GM12878 (cell line): ENCODE measurements at regions not wholly inside any gene's neighbourhood (a gene's known extent, or its start where the extent isn't known, plus 50 kb on each side); places are given as distances from the start of the nearest gene placed in this dataset.

ENCODE experiments used
- ATAC-seq: fragments of 200-7000 bp; cut with Tn5 transposase; 3 replicates; pipeline ENCODE4 v1.9.1; 2020; ENCODE audit warnings: mild to moderate bottlenecking, moderate library complexity
- BruUV-seq: library from RNA; stranded (reverse); fragments of 400-500 nt; replicated peaks from 2 replicates; lab custom pipeline; 2021; lab: Mats Ljungman, UMichigan
- CTCF ChIA-PET: fragments of 300-600 bp; sonication (Branson Sonifier 250); formaldehyde crosslinking; extraction: SDS; loops from one replicate; lab custom pipeline; 2021; ENCODE audit warnings: inconsistent platforms; lab: Yijun Ruan, JAX
- POLR2A ChIA-PET: fragments of 350-600 bp; formaldehyde crosslinking; extraction: SDS; loops from one replicate; lab custom pipeline; 2021; ENCODE audit warnings: inconsistent platforms; lab: Charles Lee
- RAD21 ChIA-PET: fragments of 300-600 bp; sonication (Branson Sonifier 250); formaldehyde crosslinking; loops from one replicate; lab custom pipeline; 2023; ENCODE audit warnings: antibody characterized with exemption; ENCODE audit not compliant: unreplicated experiment; lab: Charles Lee
- SMC1A ChIA-PET: fragments of 300-600 bp; sonication (Branson Sonifier 250); formaldehyde crosslinking; loops from one replicate; lab custom pipeline; 2023; ENCODE audit not compliant: unreplicated experiment, uncharacterized antibody; lab: Charles Lee
- DNase-seq: peaks from one replicate; pipeline ENCODE4 v3.0.0-alpha.2; 2011; ENCODE audit warnings: low read depth, low spot score
- FAIRE-seq: peaks from 3 replicates; lab custom pipeline; 2011; peaks lifted over from hg19 to GRCh38; lab: Jason Lieb, UNC
- H2AFZ ChIP-seq: 2 replicates; pipeline ENCODE4 v1.6.0; 2011; ENCODE audit warnings: low read depth, low read length, control low read depth; ENCODE audit not compliant: control insufficient read depth
- H3K27ac ChIP-seq: 2 replicates; pipeline ENCODE4 v1.5.1; 2011; ENCODE audit warnings: control low read depth; ENCODE audit not compliant: control insufficient read depth, insufficient read depth
- H3K27me3 ChIP-seq, 2 experiments: replicated peaks in 1 of 2; 2 replicates each; pipeline versions ENCODE4 v1.6.0 to v1.6.1; 2011; ENCODE audit warnings: low read length in 1 of 2; ENCODE audit not compliant: control insufficient read depth in 2 of 2, insufficient read depth in 2 of 2
- H3K36me3 ChIP-seq, 2 experiments: 2 replicates each; pipeline ENCODE4 v1.5.1; 2011; ENCODE audit warnings: low read length in 1 of 2; ENCODE audit not compliant: control insufficient read depth in 2 of 2, insufficient read depth in 2 of 2
- H3K4me1 ChIP-seq: 2 replicates; pipeline ENCODE4 v1.6.1; 2011; ENCODE audit warnings: mild to moderate bottlenecking, low read length, moderate library complexity, mixed read lengths; ENCODE audit not compliant: control insufficient read depth, insufficient read depth
- H3K4me2 ChIP-seq: 2 replicates; pipeline ENCODE4 v1.6.0; 2011; ENCODE audit warnings: control low read depth; ENCODE audit not compliant: control insufficient read depth, insufficient read depth
- H3K4me3 ChIP-seq: fragments of 200-600 bp; sonication (generic); 2 replicates; pipeline ENCODE4 v1.5.1; 2016
- H3K79me2 ChIP-seq: 2 replicates; pipeline ENCODE4 v1.6.0; 2011; ENCODE audit warnings: low read length; ENCODE audit not compliant: control insufficient read depth, insufficient read depth
- H3K9ac ChIP-seq: 2 replicates; pipeline ENCODE4 v1.8.0; 2011; ENCODE audit warnings: low read length, control low read depth, mixed read lengths; ENCODE audit not compliant: control insufficient read depth, insufficient read depth
- H3K9me3 ChIP-seq: replicated peaks from 3 replicates; pipeline ENCODE4 v1.5.1; 2011; ENCODE audit warnings: mild to moderate bottlenecking, low read length; ENCODE audit not compliant: control insufficient read depth, insufficient read depth
- H4K20me1 ChIP-seq: 2 replicates; pipeline ENCODE4 v1.6.0; 2011; ENCODE audit not compliant: control insufficient read depth, insufficient read depth
- CREM ChIP-seq: IDR thresholded peaks from 2 replicates; pipeline ENCODE4 v1.6.1; 2014; ENCODE audit warnings: antibody characterized with exemption, low read depth
- FOXK2 ChIP-seq: fragments of 450-650 bp; IDR thresholded peaks from 2 replicates; pipeline ENCODE4 v1.6.1; 2017; ENCODE audit warnings: mild to moderate bottlenecking, moderate library complexity
- JUND ChIP-seq: IDR thresholded peaks from 2 replicates; pipeline ENCODE4 v1.6.1; 2012; ENCODE audit warnings: low read depth, mild to moderate bottlenecking, low read length, improper control_type of control experiment, moderate library complexity
- MEF2A ChIP-seq: IDR thresholded peaks from 2 replicates; pipeline ENCODE4 v1.6.1; 2011; ENCODE audit warnings: low read depth, mild to moderate bottlenecking, low read length, moderate library complexity; ENCODE audit not compliant: insufficient read depth
- MTA3 ChIP-seq: IDR thresholded peaks from 2 replicates; pipeline ENCODE4 v1.6.1; 2012; ENCODE audit warnings: low read length, inconsistent platforms, borderline replicate concordance
- MYB ChIP-seq: fragments of 150-350 bp; IDR thresholded peaks from 2 replicates; pipeline ENCODE4 v1.6.1; 2014; ENCODE audit warnings: mild to moderate bottlenecking, low read depth, low read length, borderline replicate concordance
- NR2C1 ChIP-seq: fragments of 450-650 bp; IDR thresholded peaks from 2 replicates; pipeline ENCODE4 v1.6.1; 2017; ENCODE audit warnings: antibody characterized with exemption, mild to moderate bottlenecking, moderate library complexity
- RELA ChIP-seq: fragments of 450-650 bp; IDR thresholded peaks from 2 replicates; pipeline ENCODE4 v1.8.0; 2014; ENCODE audit warnings: borderline replicate concordance; ENCODE audit not compliant: partially characterized antibody
- RFX5 ChIP-seq: IDR thresholded peaks from 2 replicates; pipeline ENCODE4 v1.6.1; 2011; ENCODE audit warnings: low read depth, low read length, improper control_type of control experiment
- SMAD1 ChIP-seq: fragments of 450-650 bp; IDR thresholded peaks from 2 replicates; pipeline ENCODE4 v1.6.1; 2018; ENCODE audit warnings: mild to moderate bottlenecking, low read depth; ENCODE audit not compliant: partially characterized antibody
- SRF ChIP-seq, 2 experiments: IDR thresholded peaks; 2 replicates each; pipeline ENCODE4 v1.6.1; 2011; ENCODE audit warnings: low read depth in 2 of 2, low read length in 2 of 2, mild to moderate bottlenecking in 1 of 2, moderate library complexity in 1 of 2
- WGBS: methylation state at CpG from one replicate; pipeline ENCODE4 v1.1.6; 2016; ENCODE audit warnings: low lambda C conversion rate; ENCODE audit not compliant: insufficient replicate concordance, insufficient coverage; ENCODE audit errors: missing lambda C conversion rate; 5-methylcytosine and 5-hydroxymethylcytosine counted together
- in situ Hi-C: fragments of 300-500 bp; cut with MboI; formaldehyde crosslinking; loops from 9 replicates; pipeline ENCODE4 v1.14.3; 2018; ENCODE audit warnings: mixed read lengths
- intact Hi-C: fragments of 100-400 bp; cut with micrococcal nuclease; formaldehyde crosslinking; loops from one replicate; pipeline ENCODE4 v1.14.2; 2022; ENCODE audit not compliant: unreplicated experiment
- TF ChIP-seq, protein P1 (sequence below): IDR thresholded peaks from 2 replicates; pipeline ENCODE4 v1.6.1; 2012; ENCODE audit warnings: low read depth, low read length, improper control_type of control experiment
- TF ChIP-seq, protein P2 (sequence below): fragments of 450-650 bp; IDR thresholded peaks from 2 replicates; pipeline ENCODE4 v1.6.1; 2017; ENCODE audit warnings: borderline replicate concordance

DNA sequence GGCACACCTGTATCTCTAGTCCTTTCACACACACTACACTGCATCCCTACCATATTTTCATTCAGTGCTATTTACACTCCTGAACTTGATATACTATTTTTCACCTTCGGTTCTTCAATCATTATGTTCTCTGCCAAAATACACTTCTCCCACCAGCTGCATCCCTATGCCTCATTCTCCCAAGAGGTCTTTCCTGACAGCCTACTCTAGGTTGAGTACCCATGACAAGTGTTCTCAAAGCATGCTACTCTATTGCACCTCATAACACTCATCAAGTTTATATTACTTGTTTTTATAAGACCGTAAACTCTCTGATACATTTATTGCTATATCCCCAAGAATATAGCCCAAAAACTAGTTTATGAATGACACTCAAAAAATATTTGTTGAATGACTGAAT, 549.5 kb downstream of the PYDC2 start:
- no peak for ATAC-seq
- no peak overlapping the region for H3K9ac ChIP-seq
- ChIA-PET SMC1A (no interaction called here), CTCF (no interaction called here), RAD21 (no interaction called here), POLR2A (no interaction called here)
- H3K9me3 ChIP-seq: no peaks in the 10 kb centered on the region; the same call in 2 of the 3 replicates
- TF ChIP-seq CREM: no peak
- no peak for TF ChIP-seq FOXK2
- no peak for TF ChIP-seq JUND
- no peak for TF ChIP-seq RELA
- no peak for TF ChIP-seq MTA3
- TF ChIP-seq SMAD1: no peak
- TF ChIP-seq, protein P1, sequence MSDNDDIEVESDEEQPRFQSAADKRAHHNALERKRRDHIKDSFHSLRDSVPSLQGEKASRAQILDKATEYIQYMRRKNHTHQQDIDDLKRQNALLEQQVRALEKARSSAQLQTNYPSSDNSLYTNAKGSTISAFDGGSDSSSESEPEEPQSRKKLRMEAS: no peak
- TF ChIP-seq, protein P2, sequence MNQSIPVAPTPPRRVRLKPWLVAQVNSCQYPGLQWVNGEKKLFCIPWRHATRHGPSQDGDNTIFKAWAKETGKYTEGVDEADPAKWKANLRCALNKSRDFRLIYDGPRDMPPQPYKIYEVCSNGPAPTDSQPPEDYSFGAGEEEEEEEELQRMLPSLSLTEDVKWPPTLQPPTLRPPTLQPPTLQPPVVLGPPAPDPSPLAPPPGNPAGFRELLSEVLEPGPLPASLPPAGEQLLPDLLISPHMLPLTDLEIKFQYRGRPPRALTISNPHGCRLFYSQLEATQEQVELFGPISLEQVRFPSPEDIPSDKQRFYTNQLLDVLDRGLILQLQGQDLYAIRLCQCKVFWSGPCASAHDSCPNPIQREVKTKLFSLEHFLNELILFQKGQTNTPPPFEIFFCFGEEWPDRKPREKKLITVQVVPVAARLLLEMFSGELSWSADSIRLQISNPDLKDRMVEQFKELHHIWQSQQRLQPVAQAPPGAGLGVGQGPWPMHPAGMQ: no peak
- TF ChIP-seq MEF2A: no peak
- TF ChIP-seq NR2C1: no peak
- TF ChIP-seq RFX5: no peak
- TF ChIP-seq MYB: no peak
- no peak for TF ChIP-seq SRF (IDR thresholded peaks at IDR 0.05; ENCODE audit: low read depth in 2 of 2, low read length in 2 of 2)
- H4K20me1 ChIP-seq: no peaks in the 10 kb centered on the region
- in situ Hi-C loops (no loop called here), intact Hi-C loops (no loop called here)
- no peaks in the 10 kb centered on the region for H3K36me3 ChIP-seq
- H3K27ac ChIP-seq: no peak overlapping the region
- H3K4me3 ChIP-seq: no peak overlapping the region
- no peaks in the 10 kb centered on the region for H3K27me3 ChIP-seq
- no peak overlapping the region for H3K4me2 ChIP-seq
- no peak for DNase-seq
- no peaks in the 10 kb centered on the region for H3K79me2 ChIP-seq
- WGBS: 53% methylated on average over 2 of the region's 2 CpGs
- FAIRE-seq: no peak
- H3K4me1 ChIP-seq: no peaks in the 10 kb centered on the region
- no TSS peak for BruUV-seq
- H2AFZ ChIP-seq: no peak overlapping the region
